NCI-H2081 treated with DMSO at 0.1 percent for 48 hours (cell line): ENCODE measurements at regions not wholly inside any gene's neighbourhood (a gene's known extent, or its start where the extent isn't known, plus 50 kb on each side); places are given as distances from the start of the nearest gene placed in this dataset.

ENCODE experiments used
- DNase-seq: peaks from one replicate; lab custom pipeline; 2025; lab: John Stamatoyannopoulos, UW

- peak; percentile 18 for DNase-seq
Observed at GRCh38 chr7:33754933-33755928, 150.1 kb upstream of the BMPER start.

- DNase-seq = no peak
Observed at GRCh38 chr7:33757050-33757449, 148.3 kb upstream of the BMPER start.

GRCh38 chr7:33757563-33758165, 147.7 kb upstream of the BMPER start:
- DNase-seq = peak; percentile 32

GRCh38 chr7:33760146-33760545, 145.2 kb upstream of the BMPER start:
- DNase-seq = no peak

GRCh38 chr7:33760834-33761233, 144.5 kb upstream of the BMPER start:
- no peak for DNase-seq

- no peak for DNase-seq
Observed at GRCh38 chr7:33761449-33762080, 143.8 kb upstream of the BMPER start.

- DNase-seq = no peak
Observed at GRCh38 chr7:33762151-33762910, 143.0 kb upstream of the BMPER start.

GRCh38 chr7:33762911-33763306, 142.4 kb upstream of the BMPER start:
- DNase-seq = no peak

- DNase-seq = no peak
Observed at GRCh38 chr7:33764752-33765451, 140.4 kb upstream of the BMPER start.

GRCh38 chr7:33766405-33766804, 138.9 kb upstream of the BMPER start:
- no peak for DNase-seq

GRCh38 chr7:33769930-33770329, 135.4 kb upstream of the BMPER start:
- no peak for DNase-seq

- DNase-seq = no peak
Observed at GRCh38 chr7:33770576-33770975, 134.8 kb upstream of the BMPER start.

- no peak for DNase-seq
Observed at GRCh38 chr7:33771422-33771821, 133.9 kb upstream of the BMPER start.

GRCh38 chr7:33773053-33773452, 132.3 kb upstream of the BMPER start:
- no peak for DNase-seq

GRCh38 chr7:33774762-33775523, 130.4 kb upstream of the BMPER start:
- no peak for DNase-seq

- no peak for DNase-seq
Observed at GRCh38 chr7:33775790-33776189, 129.5 kb upstream of the BMPER start.

GRCh38 chr7:33776788-33777187, 128.6 kb upstream of the BMPER start:
- DNase-seq = no peak

GRCh38 chr7:33778195-33778594, 127.1 kb upstream of the BMPER start:
- DNase-seq = no peak

GRCh38 chr7:33779216-33779615, 126.1 kb upstream of the BMPER start:
- no peak for DNase-seq

GRCh38 chr7:33781167-33781566, 124.2 kb upstream of the BMPER start:
- DNase-seq = no peak

GRCh38 chr7:33781796-33782195, 123.5 kb upstream of the BMPER start:
- no peak for DNase-seq
